ENCODE measurements at regions not wholly inside any gene's neighbourhood (a gene's known extent, or its start where the extent isn't known, plus 50 kb on each side); places are given as distances from the start of the nearest gene placed in this dataset.

DNA sequence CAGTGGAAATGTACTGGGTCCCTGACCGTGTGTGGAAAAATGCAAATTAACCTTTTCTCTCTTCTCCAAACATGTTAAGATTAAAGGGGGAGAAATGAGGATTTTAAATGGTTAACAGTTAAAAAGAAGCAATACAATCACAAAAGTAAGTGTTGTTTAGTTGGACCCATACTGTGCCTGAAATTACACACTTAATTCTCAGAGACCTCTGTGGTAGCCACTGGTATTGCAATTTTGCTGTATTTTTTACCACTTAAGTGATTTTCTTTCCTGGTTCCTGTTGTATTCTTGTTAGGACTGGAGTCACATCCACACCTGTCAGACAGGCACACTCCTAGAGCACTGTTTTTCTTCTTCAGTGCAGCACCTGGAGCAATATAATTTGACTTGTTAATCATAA, 179.6 kb upstream of the PDGFD start:
- Histone ChIP-seq H3K27me3 (no peaks in the 10 kb centered on the region), H3K27ac (no peak overlapping the region), H3K4me1 (no peaks in the 10 kb centered on the region), H3K36me3 (no peaks in the 10 kb centered on the region), H3K4me3 (no peak overlapping the region), H3K9me3 (no peaks in the 10 kb centered on the region)
- DNase-seq: no peak
- TF ChIP-seq, protein P1, sequence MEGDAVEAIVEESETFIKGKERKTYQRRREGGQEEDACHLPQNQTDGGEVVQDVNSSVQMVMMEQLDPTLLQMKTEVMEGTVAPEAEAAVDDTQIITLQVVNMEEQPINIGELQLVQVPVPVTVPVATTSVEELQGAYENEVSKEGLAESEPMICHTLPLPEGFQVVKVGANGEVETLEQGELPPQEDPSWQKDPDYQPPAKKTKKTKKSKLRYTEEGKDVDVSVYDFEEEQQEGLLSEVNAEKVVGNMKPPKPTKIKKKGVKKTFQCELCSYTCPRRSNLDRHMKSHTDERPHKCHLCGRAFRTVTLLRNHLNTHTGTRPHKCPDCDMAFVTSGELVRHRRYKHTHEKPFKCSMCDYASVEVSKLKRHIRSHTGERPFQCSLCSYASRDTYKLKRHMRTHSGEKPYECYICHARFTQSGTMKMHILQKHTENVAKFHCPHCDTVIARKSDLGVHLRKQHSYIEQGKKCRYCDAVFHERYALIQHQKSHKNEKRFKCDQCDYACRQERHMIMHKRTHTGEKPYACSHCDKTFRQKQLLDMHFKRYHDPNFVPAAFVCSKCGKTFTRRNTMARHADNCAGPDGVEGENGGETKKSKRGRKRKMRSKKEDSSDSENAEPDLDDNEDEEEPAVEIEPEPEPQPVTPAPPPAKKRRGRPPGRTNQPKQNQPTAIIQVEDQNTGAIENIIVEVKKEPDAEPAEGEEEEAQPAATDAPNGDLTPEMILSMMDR (IDR thresholded peaks at IDR 0.05): peak; percentile 25
- no peak for ATAC-seq
- intact Hi-C loops (cut with DNase I): no loop called here

DNA sequence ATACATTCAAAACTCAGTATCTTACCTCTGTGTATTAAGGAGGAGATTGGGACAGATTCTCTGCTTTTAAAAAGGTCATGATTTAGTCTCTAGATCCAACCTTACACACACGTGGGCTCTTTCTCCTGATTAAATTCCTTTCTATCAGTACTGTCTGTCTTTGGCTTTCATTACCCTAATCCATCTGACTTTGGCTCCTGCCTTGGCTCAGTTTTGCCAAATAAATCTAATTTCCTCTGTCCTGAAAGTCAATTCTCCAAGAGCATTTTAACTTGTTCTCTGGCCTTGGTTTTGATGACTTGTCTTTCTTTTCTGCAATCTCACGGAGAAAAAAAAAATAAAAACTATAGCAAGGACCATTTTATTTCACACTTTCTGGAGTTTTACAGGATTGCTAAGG, 176.6 kb upstream of the PDGFD start:
- TF ChIP-seq, protein P1 (IDR thresholded peaks at IDR 0.05): no peak
- Histone ChIP-seq H3K36me3 (no peaks in the 10 kb centered on the region), H3K9me3 (no peaks in the 10 kb centered on the region), H3K27me3 (no peaks in the 10 kb centered on the region), H3K4me3 (no peak overlapping the region), H3K27ac (no peak overlapping the region), H3K4me1 (no peaks in the 10 kb centered on the region)
- DNase-seq (no peak), ATAC-seq (no peak)
- intact Hi-C loops (cut with DNase I): no loop called here

DNA sequence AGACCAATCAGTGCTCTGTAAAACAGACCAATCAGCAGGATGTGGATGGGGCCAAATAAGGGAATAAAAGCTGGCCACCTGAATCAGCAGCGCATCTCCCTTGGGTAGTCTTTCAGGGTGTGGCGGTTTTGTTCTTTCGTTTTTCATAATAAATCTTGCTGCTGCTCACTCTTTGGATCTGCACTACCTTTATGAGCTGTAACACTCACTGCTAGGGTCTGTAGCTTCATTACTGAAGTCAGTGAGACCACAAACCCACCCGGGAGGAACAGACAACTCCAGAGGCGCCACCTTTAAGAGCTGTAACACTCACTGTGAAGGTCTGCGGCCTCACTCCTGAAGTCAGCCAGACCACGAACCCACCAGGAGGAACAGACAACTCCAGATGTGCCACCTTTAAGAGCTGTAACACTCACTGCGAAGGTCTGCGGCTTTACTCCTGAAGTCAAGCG, 175.5 kb upstream of the PDGFD start:
- Histone ChIP-seq H3K9me3 (no peaks in the 10 kb centered on the region), H3K36me3 (no peaks in the 10 kb centered on the region), H3K4me3 (no peak overlapping the region), H3K4me1 (no peaks in the 10 kb centered on the region), H3K27ac (no peak overlapping the region), H3K27me3 (no peaks in the 10 kb centered on the region)
- no peak for ATAC-seq
- TF ChIP-seq, protein P1 (IDR thresholded peaks at IDR 0.05): no peak
- DNase-seq: no peak
- intact Hi-C loops (cut with DNase I): no loop called here

DNA sequence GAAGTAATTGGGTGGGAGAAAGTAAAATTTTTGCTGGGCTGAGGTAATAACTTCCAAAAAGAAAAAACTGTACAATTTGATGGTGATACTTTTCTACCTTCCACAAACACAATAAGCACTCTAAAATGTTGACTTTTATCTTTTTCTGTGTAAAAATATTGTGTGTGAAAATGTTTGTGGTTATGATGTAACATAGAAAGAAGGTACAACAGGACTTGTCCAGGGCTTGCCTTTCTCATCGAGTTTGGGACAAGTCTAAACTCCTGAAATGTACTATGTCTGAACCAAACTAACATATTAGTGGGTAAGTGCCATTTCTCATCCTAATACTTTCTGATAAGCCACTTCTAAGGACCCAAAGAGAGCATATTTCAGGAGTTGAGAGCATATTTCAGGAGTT, 174.2 kb upstream of the PDGFD start:
- Histone ChIP-seq H3K4me3 (no peak overlapping the region), H3K36me3 (no peaks in the 10 kb centered on the region), H3K27me3 (no peaks in the 10 kb centered on the region), H3K4me1 (no peaks in the 10 kb centered on the region), H3K9me3 (no peaks in the 10 kb centered on the region), H3K27ac (no peak overlapping the region)
- no peak for ATAC-seq
- no peak for DNase-seq
- intact Hi-C loops (cut with DNase I): no loop called here
- TF ChIP-seq, protein P1 (IDR thresholded peaks at IDR 0.05): no peak

DNA sequence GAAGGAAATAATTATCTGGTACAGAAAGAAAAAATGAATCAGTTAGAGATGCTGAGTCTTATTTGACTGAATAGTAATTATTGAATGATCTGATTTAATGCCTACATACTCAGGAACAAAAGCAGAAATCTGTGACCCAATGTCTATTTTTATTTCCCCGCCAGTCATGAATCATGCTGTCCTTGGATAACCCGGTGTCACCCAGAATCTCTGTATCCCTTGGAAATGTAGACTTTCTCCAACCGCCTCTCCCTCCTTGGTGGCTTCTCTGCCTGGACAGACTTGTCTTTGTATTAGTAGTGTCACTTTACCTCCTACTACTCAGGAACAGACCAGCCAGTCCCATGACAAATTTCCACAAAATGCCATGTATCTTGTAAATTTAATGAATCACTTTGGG, 173.3 kb upstream of the PDGFD start:
- ATAC-seq (no peak), DNase-seq (no peak)
- no peak overlapping the region for H3K4me3 ChIP-seq
- TF ChIP-seq, protein P1 (IDR thresholded peaks at IDR 0.05): no peak
- H3K9me3 ChIP-seq: no peaks in the 10 kb centered on the region
- intact Hi-C loops (cut with DNase I): no loop called here
- H3K36me3 ChIP-seq: no peaks in the 10 kb centered on the region
- no peaks in the 10 kb centered on the region for H3K4me1 ChIP-seq
- no peak overlapping the region for H3K27ac ChIP-seq
- no peaks in the 10 kb centered on the region for H3K27me3 ChIP-seq

DNA sequence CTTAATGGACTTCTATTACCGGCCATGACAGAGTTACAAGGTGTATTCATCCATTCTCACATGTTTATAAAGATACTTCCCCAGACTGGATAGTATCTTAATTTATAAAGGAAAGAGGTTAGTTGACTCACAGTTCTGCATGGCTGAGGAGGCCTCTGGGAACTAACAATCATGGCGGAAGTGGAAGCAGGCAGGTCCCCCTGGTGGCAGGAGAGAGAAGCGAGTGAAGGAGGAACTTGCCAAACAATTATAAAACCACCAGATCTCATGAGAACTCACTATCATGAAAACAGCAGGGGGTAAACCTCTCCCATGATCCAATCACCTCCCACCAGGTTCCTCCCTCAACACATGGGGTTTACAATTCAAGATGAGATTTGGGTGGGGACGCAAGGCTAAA, 170.0 kb upstream of the PDGFD start:
- no peak for DNase-seq
- H3K9me3 ChIP-seq: no peaks in the 10 kb centered on the region
- no peaks in the 10 kb centered on the region for H3K4me1 ChIP-seq
- no peaks in the 10 kb centered on the region for H3K36me3 ChIP-seq
- H3K4me3 ChIP-seq: no peak overlapping the region
- TF ChIP-seq, protein P1 (IDR thresholded peaks at IDR 0.05): no peak
- no peaks in the 10 kb centered on the region for H3K27me3 ChIP-seq
- H3K27ac ChIP-seq: no peak overlapping the region
- intact Hi-C loops (cut with DNase I): no loop called here
- no peak for ATAC-seq
